Erythroblast (primary cell): ENCODE measurements at regions not wholly inside any gene's neighbourhood (a gene's known extent, or its start where the extent isn't known, plus 50 kb on each side); places are given as distances from the start of the nearest gene placed in this dataset.

Experiments used
- GATA1 ChIP-seq: IDR thresholded peaks from 2 replicates; pipeline ENCODE4 v1.6.1; 2011; ENCODE audit warnings: low read depth, mild to moderate bottlenecking, control low read depth, low read length, moderate library complexity
- POLR2A ChIP-seq: IDR thresholded peaks from 2 replicates; pipeline ENCODE4 v1.6.1; 2011; ENCODE audit warnings: mild to moderate bottlenecking, low read length

- TF ChIP-seq POLR2A (no peak), GATA1 (no peak)
These were observed 503.2 kb upstream of the SPRY2 start for GRCh38 chr13:80844164-80844563.
